Neural progenitor cell (in vitro differentiated cells): ENCODE measurements at regions not wholly inside any gene's neighbourhood (a gene's known extent, or its start where the extent isn't known, plus 50 kb on each side); places are given as distances from the start of the nearest gene placed in this dataset.

Experiments
- CTCF ChIP-seq: fragments of 200-600 bp; sonication (generic); IDR thresholded peaks from 2 replicates; pipeline ENCODE4 v1.5.1; 2017; ENCODE audit warnings: antibody characterized with exemption, mild to moderate bottlenecking
- EZH2 ChIP-seq: fragments of 200-600 bp; sonication (generic); IDR thresholded peaks from 2 replicates; pipeline ENCODE4 v1.6.1; 2017; ENCODE audit warnings: antibody characterized with exemption, mild to moderate bottlenecking, moderate library complexity
- EZH2phosphoT487 ChIP-seq: fragments of 200-600 bp; sonication (generic); IDR thresholded peaks from 2 replicates; pipeline ENCODE4 v1.6.1; 2017; ENCODE audit warnings: antibody characterized with exemption

DNA sequence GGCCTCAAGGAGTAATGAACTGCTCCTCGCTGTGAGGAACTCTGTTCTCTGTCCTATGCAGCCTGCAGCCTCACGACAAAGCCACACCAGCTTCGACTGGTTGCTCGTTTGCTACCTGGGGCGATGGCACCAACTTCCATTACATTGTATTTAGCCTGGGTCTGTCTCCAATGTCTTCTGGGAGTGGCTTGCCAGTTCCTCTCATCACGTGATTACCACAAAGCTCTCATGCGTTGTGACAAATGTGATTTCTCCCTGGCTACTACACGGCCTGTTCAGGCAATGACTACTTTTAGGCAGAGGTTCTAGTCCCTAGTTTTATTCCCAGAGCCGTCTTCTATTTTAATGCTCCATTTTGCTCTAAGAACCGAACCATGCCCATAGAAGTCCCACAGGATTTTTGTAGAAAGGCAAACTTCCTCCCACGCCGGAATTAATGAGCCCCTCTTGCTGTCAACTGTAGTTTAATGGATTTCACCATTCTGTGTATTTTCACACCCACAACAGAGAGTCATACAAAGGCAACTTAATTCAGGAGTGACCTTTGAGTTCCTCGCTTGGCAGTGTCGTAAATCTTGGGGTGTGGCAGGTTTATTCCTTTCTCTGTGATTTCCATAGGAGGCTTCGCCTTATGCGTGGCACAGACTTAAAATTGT, 351.9 kb downstream of the EFNB2 start:
- TF ChIP-seq CTCF (no peak), EZH2 (no peak), EZH2phosphoT487 (no peak)
